ENCODE measurements at regions not wholly inside any gene's neighbourhood (a gene's known extent, or its start where the extent isn't known, plus 50 kb on each side); places are given as distances from the start of the nearest gene placed in this dataset.

- TF ChIP-seq USF2 (CRISPR knock-in tag; IDR thresholded peaks at IDR 0.05) (no peak), CTCF (IDR thresholded peaks at IDR 0.05) (no peak), ESRRA (CRISPR knock-in tag; IDR thresholded peaks at IDR 0.05; ENCODE audit: borderline replicate concordance) (no peak), TEAD4 (CRISPR knock-in tag; IDR thresholded peaks at IDR 0.05) (no peak), E2F4 (CRISPR knock-in tag; IDR thresholded peaks at IDR 0.05; ENCODE audit: borderline replicate concordance, low read depth) (no peak), ATF3 (CRISPR knock-in tag; conservative IDR thresholded peaks at IDR 0.05) (no peak)
Measured at GRCh38 chr17:55990332-55991006, 162.8 kb upstream of the ANKFN1 start.
